ENCODE measurements at regions not wholly inside any gene's neighbourhood (a gene's known extent, or its start where the extent isn't known, plus 50 kb on each side); places are given as distances from the start of the nearest gene placed in this dataset.

GRCh38 chr4:29653221-29653620, 1066.9 kb upstream of the PCDH7 start:
- TF ChIP-seq CTCF (conservative IDR thresholded peaks at IDR 0.05 in 1 of 2, IDR thresholded peaks at IDR 0.05 in 1 of 2; ENCODE audit: extremely low read depth in 1 of 2, insufficient read depth in 1 of 2, low read depth in 1 of 2, low read length in 2 of 2) (no peak), EZH2 (IDR thresholded peaks at IDR 0.05; ENCODE audit: borderline replicate concordance, low read length) (no peak)

Measured in mammary epithelial cell (primary cell).